Left ventricle myocardium inferior (tissue), 1 donor: ENCODE measurements at regions not wholly inside any gene's neighbourhood (a gene's known extent, or its start where the extent isn't known, plus 50 kb on each side); places are given as distances from the start of the nearest gene placed in this dataset.
"Not testable (repeated sequence)": the region's sequence is repeated elsewhere in the genome, so short reads cannot be mapped to it uniquely, and the experiment has no call there.

Source experiments
- DNase-seq: peaks from one replicate; pipeline ENCODE4 v3.0.0-alpha.2; 2020
- H3K27ac ChIP-seq: fragments of 200-600 bp; replicated peaks from 2 replicates; pipeline ENCODE4 v1.8.0; 2021
- H3K27me3 ChIP-seq: fragments of 200-600 bp; 2 replicates; pipeline ENCODE4 v1.8.0; 2021; ENCODE audit warnings: low read depth
- H3K36me3 ChIP-seq: fragments of 200-600 bp; 2 replicates; pipeline ENCODE4 v1.8.0; 2021
- H3K4me1 ChIP-seq: fragments of 200-600 bp; 2 replicates; pipeline ENCODE4 v1.8.0; 2021
- H3K4me3 ChIP-seq: fragments of 200-600 bp; 2 replicates; pipeline ENCODE4 v1.8.0; 2021; ENCODE audit warnings: mild to moderate bottlenecking, moderate library complexity
- H3K9me3 ChIP-seq: fragments of 200-600 bp; replicated peaks from 2 replicates; pipeline ENCODE4 v1.8.0; 2021
- intact Hi-C: fragments of 100-400 bp; cut with micrococcal nuclease; formaldehyde crosslinking; loops from one replicate; pipeline ENCODE4 v1.11.0; 2022
- TF ChIP-seq, protein P1 (sequence below): fragments of 200-600 bp; IDR thresholded peaks from 2 replicates; pipeline ENCODE4 v1.8.0; 2021; ENCODE audit warnings: antibody characterized with exemption, mild to moderate bottlenecking, borderline replicate concordance
- donor health status: DM: no; HTN: yes; CAD: no; lungs with severe emphysema.

DNA sequence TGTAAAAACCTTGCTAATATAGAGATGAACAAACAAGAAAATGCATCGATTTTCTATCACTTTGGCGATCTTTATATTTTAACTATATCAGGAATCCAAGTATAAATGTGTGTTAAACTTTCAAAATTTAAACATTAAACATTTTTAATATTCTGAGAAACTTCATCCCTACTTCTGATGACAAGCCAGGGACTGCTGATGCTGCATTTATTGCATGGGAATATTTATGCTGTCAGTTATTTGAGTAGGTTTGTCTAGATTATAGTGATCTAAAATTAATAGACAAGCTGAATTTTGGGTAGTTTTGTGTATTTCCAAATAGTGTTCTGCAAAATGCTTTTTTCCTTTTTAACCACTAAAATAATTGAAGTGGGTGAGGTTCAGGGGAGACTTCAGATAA is 175.3 kb downstream of the LEPR start:
- Histone ChIP-seq H3K27me3 (no peaks in the 10 kb centered on the region), H3K9me3 (no peaks in the 10 kb centered on the region), H3K36me3 (no peaks in the 10 kb centered on the region), H3K27ac (no peak overlapping the region), H3K4me1 (no peaks in the 10 kb centered on the region), H3K4me3 (no peak overlapping the region)
- no peak for DNase-seq
- intact Hi-C loops: no loop called here
- TF ChIP-seq, protein P1, sequence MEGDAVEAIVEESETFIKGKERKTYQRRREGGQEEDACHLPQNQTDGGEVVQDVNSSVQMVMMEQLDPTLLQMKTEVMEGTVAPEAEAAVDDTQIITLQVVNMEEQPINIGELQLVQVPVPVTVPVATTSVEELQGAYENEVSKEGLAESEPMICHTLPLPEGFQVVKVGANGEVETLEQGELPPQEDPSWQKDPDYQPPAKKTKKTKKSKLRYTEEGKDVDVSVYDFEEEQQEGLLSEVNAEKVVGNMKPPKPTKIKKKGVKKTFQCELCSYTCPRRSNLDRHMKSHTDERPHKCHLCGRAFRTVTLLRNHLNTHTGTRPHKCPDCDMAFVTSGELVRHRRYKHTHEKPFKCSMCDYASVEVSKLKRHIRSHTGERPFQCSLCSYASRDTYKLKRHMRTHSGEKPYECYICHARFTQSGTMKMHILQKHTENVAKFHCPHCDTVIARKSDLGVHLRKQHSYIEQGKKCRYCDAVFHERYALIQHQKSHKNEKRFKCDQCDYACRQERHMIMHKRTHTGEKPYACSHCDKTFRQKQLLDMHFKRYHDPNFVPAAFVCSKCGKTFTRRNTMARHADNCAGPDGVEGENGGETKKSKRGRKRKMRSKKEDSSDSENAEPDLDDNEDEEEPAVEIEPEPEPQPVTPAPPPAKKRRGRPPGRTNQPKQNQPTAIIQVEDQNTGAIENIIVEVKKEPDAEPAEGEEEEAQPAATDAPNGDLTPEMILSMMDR: no peak

DNA sequence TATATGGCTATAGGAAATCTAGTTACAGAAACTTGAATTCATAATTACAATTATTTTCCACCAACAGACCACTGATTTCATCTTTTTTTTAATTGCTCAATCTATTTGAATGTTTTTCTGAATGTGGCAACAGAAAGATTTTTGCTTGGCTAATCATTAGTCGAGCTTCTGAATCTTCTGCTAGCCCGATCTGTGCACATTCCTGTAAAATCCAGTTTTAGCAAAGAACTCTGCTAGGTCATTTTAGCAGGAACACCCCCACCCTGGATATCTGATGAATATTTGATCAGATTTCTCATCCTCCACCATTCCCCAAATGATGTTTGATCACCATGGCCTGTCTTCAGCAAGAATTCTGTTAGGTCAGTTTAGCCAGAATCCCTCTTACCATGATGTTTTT is 176.3 kb downstream of the LEPR start:
- Histone ChIP-seq H3K36me3 (no peaks in the 10 kb centered on the region), H3K9me3 (no peaks in the 10 kb centered on the region), H3K27ac (no peak overlapping the region), H3K27me3 (no peaks in the 10 kb centered on the region), H3K4me1 (no peaks in the 10 kb centered on the region), H3K4me3 (no peak overlapping the region)
- intact Hi-C loops: no loop called here
- TF ChIP-seq, protein P1: no peak
- no peak for DNase-seq

DNA sequence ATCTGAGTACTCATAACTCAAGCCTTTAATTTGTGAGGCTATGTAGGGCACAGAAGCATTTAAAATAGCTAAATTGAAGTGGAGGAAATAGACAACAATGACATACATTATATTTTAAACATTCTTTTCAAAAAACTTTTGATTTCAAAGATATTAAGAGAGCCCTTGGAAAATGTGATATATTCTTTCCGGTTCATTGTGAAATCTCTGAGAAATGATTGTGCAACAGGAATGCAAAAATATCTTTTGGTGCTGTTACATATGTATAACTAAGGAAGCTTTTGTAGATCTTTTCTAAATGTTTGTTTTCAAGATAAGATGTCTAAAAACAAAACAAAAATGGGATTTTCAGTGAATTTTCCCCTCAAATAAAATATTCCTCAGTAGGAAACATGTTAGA is 185.2 kb downstream of the LEPR start:
- Histone ChIP-seq H3K4me1 (no peaks in the 10 kb centered on the region), H3K4me3 (no peak overlapping the region), H3K9me3 (no peaks in the 10 kb centered on the region), H3K27me3 (no peaks in the 10 kb centered on the region), H3K36me3 (no peaks in the 10 kb centered on the region), H3K27ac (no peak overlapping the region)
- TF ChIP-seq, protein P1: no peak
- no peak for DNase-seq
- intact Hi-C loops: no loop called here

DNA sequence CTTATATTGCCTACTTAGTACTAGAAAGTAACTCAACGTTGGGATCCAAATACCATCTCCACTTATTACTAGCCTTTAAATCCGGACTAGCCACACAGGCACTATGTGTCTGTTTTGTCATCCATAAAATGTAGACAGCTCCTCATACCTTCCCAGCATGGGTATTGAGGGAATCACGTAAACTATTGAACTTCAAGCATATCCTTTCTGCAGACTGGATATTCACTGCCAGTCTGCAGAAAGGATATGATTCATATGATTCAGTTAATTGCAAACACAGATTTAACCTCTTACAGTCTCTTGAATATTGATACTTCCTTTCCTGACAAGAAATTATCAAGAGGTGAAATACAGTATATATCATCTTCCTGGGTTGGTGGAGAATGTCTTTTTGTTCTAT is 186.0 kb downstream of the LEPR start:
- TF ChIP-seq, protein P1: no peak
- Histone ChIP-seq H3K27me3 (no peaks in the 10 kb centered on the region), H3K36me3 (no peaks in the 10 kb centered on the region), H3K4me3 (no peak overlapping the region), H3K9me3 (no peaks in the 10 kb centered on the region), H3K4me1 (no peaks in the 10 kb centered on the region), H3K27ac (no peak overlapping the region)
- no peak for DNase-seq
- intact Hi-C loops: no loop called here

DNA sequence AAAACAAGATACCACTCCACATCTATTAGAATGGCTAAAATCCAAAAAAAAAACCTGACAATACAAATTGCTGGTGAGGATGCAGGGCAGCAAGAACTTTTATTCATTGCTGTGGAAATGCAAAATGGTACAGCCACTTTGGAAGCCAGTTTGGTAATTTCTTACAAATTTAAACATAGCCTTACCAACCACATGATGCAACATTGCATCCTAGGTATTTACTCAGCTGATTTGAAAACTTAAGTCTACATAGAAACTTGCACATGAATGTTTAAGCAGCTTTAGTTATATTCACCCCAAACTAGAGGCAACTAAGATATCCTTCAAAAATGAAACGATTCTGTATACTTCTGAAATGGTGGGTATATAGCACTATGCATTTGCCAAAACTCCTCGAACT is 178.8 kb upstream of the PDE4B start:
- DNase-seq: no peak
- H3K27me3 ChIP-seq: no peaks in the 10 kb centered on the region
- no peak overlapping the region for H3K27ac ChIP-seq
- H3K4me1 ChIP-seq: no peaks in the 10 kb centered on the region
- no peaks in the 10 kb centered on the region for H3K36me3 ChIP-seq
- TF ChIP-seq, protein P1: no peak
- H3K9me3 ChIP-seq: no peaks in the 10 kb centered on the region
- intact Hi-C loops: no loop called here
- no peak overlapping the region for H3K4me3 ChIP-seq

DNA sequence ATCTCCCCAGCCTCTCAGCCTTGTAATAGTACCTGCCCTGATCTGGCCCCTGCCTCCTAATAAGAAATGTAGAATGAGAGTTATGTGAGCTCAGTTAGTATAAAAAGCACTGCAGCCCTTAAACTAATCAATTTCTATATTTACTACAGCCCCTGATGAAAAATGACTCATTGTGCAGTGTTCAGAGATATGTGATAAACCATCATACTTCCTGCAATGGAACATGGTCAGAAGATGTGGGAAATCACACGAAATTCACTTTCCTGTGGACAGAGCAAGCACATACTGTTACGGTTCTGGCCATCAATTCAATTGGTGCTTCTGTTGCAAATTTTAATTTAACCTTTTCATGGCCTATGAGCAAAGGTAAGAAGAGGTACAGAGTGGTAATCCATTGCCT is 176.8 kb upstream of the PDE4B start:
- intact Hi-C loops: no loop called here
- TF ChIP-seq, protein P1: no peak
- H3K9me3 ChIP-seq: no peaks in the 10 kb centered on the region
- no peak overlapping the region for H3K27ac ChIP-seq
- H3K36me3 ChIP-seq: no peaks in the 10 kb centered on the region
- H3K4me3 ChIP-seq: no peak overlapping the region
- DNase-seq: no peak
- no peaks in the 10 kb centered on the region for H3K27me3 ChIP-seq
- H3K4me1 ChIP-seq: no peaks in the 10 kb centered on the region

DNA sequence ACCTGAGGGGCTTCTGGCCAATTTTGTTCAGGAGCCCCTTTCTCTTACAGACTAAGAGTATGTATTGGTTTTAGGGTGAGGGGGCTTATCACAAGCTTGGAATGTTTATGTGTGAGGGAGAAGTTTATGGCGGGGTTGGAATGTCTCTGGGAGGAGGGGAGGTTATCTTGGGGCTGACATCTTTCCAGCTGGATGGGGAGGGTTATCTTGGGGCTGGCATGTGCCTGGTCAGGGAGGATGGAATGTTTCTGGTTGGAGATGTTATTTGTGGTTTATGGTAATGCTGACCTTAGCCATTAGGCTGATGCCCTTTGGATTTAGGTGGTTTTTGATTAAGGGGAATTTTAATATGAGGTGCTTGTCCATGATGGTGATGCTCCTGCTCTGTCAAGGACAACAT is 171.0 kb upstream of the PDE4B start:
- intact Hi-C loops, H3K9me3 ChIP-seq, H3K27ac ChIP-seq, DNase-seq, H3K4me3 ChIP-seq, H3K36me3 ChIP-seq, H3K4me1 ChIP-seq, H3K27me3 ChIP-seq: not testable (repeated sequence)
